ENCODE measurements at regions not wholly inside any gene's neighbourhood (a gene's known extent, or its start where the extent isn't known, plus 50 kb on each side); places are given as distances from the start of the nearest gene placed in this dataset.

DNA sequence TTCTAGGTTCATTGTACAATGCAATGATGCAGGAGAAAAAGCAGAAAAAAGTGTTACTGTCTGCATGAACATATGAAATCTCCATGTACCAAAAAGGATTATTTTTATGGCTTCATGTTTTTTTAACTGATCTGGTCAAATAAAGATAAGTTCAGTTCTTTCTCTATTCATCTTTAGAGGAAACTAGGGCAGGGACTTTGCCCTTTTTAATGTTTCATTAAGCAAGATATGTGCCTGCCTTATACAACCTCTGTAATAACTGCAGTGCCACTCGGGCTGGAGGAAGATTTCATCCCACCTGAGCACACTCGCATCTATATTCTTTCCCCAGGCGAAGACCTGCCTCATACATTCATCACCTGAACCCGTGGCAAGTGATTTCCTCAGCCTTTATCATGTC, 157.9 kb upstream of the DDX18 start:
- DNase-seq = no peak

DNA sequence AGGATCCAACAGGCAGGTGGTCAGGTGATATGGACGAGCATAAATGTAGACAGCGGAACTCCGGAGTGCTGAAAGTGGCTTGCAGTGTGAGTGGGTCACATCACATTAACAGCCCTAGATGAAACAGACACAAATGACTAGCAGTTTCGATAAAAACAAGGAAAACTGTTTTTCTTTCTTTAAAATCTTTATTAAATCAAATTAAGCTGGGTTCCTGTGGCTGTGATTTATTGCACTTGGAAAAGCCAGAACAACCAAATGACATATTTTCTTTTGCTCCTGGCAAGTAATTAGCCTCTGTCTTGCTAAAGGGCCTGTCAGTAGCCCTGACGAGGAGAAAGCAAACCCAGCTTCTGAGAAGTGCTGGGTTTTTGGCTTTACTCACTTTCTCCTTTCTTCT, 152.9 kb upstream of the DDX18 start:
- DNase-seq = no peak

DNA sequence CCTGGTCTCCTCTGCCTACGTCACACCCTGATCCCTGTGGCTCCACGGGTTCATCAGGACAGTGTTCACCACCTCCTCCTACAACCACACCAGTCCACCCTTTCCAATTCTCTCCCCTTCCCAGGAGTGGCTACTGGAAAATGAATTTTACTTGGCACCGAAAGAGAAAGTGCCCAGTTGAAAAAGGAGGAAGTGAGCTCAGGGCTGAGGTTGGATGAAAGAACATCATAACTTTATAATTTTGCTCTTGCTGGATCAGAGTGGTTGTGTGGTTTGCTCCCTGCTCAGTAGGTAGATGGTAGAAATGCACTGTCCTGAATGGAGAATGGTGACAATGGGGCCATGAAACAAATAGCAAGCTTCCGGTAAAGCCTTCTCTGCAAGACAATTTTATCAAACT, 140.3 kb upstream of the DDX18 start:
- no peak for DNase-seq

DNA sequence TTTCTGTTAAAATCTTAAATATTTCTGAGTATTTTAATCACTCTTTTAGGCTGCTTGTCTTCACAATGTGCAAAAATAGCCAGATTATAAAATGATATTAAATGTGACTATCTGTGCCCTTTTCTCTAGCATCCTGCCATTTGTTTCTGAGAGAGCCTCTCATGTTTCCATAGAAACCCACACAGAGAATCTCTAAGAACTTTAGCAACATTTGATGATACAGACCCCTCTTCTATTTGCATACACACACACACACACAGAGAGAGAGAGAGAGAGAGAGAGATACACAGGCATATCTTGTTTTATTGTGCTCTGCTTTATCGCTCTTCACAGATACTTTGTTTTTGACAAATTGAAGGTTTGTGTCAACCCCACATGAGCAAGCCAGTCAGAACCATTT, 134.5 kb upstream of the DDX18 start:
- no peak for DNase-seq

DNA sequence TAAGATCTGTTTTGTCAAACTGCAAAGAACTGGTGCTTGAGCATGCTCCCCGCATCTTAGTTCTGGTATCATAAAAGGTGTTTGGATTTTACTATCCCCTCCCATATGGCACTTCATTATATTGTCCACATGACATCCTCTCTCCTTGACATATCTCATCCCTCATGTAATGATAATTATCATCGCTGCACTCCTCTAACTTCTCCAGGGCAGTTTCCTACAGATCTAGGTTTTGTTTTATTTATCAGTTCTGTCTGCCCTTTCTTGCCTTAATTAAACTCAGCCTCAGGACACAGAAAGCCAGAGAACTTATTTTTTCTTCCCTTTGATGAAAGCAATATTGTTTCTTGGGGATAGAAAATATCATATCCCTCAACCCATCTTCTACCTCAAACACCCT, 129.6 kb upstream of the DDX18 start:
- no peak for DNase-seq

DNA sequence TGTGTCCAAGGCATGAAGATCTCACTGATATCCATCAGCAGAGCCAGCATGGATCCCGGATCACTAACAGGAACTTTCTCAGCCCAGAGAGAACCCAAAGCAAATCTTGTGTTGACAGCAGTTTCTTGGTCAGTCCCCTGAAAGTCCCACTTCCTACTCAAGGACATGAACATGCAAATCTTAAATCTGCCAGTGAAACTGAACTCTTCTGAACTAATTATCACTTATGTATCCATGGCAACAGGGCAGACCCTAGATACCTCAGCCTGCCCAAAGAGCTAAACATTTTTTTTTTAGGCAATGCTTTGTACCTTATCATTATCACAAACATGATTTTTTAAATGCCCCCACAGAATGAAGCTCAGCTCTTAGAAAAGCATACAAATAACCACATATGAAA, 127.8 kb upstream of the DDX18 start:
- no peak for DNase-seq

DNA sequence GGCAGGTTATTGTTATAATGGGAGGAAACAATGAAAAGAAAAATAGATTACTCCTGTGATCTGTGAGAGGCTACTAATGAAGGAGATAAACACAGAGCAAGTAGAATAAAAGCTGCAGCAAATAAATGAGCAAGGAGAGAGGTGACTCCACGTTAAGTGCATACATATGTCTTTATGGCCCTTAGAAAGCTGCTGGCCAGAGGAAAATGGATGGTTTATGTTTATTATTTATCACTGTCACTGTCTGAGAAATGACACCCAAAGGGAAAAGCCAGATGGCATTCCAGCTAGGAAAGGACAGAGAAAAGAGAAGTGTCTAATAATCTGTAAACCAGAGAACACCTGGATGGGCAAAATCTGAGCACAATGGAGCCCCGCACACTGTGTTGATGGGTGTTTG, 122.9 kb upstream of the DDX18 start:
- no peak for DNase-seq

DNA sequence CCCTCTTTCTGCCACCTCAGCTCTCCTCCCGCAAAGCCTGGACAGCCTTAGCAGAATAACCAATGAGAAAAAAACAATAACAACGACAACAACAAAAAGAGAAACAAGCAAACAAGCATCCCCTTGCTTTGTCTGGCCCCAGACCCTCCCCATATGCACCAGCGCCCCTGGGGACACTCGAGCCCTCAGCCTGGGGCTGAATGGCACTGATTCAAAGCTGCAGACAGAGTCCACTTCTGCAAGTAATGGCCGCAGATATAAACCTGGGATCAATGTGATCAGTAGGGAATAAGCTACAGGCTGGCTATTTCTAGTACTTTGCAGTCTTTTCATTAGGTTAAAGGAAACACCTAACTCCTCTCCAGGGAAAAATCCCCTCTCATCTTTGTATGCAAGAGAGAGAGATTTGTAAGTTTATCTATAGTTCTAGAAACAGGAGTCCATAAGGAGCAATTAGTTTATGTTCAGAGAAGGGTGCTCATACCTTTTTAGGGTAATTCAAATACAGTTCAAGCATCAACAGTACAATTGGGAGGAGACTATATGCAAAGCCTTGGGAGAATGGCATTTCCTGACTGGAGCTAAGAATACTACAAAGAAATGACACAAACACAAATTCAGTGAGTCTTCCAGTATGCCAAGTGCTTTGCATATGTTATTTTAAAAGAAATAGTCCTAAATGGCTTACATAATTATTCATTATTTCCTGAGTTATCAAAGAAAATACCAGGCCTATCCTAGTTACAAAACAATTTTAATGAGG, 122.3 kb upstream of the DDX18 start:
- DNase-seq = no peak

DNA sequence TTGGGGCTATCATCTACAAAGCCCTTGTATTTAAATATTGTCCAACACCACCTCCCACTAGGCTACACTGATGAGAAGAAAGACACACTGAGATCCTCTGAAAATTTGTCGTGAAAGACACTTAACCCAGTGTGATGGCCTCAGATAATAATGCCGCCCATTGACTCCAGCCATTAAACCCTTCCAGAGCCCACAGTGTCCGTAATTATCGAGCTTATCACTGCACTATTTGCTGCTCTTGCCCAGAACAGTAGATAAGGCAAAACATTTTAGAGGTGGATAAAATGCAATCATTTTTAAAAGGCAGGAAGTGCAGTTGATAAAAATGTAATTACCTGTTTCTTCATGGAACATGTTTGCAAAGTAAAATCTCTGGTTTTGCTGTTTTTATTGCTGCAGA, 121.3 kb upstream of the DDX18 start:
- no peak for DNase-seq

DNA sequence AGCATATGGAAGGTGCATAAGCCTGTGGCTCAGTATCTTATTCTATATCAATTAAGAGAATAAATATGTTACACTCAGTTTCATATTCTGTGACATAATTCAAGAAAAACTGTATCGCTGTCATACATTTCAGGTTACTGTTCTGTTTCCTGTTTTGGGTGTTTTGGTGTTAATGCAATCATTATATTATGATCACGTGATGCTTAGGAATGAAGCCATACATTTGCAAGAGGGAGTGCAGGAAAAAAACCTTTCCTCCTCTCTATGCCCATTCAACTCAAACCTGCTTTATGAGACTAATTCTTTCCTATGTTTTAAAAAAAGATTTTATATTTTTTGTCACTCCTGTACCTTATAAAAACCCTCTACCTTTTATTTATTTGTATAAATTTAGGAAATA, 120.8 kb upstream of the DDX18 start:
- DNase-seq = no peak

DNA sequence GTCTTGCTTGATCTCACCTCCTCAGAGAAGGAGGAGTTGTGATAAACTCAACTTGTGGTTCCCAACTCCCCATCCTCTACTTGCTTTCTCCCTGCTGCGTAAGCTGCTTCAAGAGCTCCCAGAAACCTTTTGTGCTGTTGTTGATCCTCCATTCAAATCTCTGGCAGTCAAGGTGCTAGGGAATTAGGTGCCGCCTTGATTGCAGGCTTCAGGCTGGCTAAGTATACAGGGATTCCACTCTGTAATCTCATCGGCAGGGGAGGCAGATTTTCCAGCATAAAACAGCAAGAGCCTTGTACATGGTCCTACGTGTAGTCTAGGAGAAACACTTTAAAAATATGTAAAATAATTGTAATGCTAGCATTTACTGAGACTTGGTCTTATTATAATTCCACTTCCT, 116.2 kb upstream of the DDX18 start:
- no peak for DNase-seq

DNA sequence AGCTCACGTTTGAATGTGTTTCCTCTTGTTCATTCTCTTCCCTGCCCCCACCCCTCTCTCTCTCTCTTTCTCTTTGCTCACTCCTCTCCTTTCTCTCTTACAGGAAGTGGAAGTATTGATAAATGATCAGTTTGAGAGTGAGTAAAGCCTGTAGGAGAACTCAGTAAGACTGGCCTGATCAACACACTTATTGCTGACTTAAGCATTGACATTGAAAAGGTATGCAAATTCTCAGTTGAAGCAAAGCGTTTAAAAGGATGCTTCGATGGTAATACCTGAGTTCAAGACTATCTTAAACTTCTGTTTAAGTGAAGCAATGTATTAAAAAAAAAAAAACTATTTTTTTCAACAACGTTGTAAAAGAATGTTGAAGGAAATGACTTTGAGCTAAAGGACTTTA, 115.7 kb upstream of the DDX18 start:
- DNase-seq = no peak

DNA sequence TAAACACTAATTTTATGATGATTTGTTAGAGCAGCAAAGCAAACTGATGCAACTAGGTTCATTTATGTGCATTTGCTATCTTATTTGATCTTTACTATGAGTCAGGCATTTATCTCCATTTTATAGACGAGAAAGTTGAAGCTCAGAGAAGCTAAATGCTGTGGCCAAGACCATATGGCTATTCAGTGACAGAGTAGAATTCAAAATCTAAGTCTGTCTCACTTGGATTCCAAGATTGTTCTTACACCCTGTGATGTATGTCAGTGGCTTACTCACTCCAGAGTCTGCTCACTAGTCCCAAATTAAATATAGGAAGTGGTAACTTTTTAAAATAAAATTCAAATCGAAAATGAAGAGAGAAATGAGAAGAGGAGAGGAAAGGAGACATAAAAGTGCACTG, 114.0 kb upstream of the DDX18 start:
- DNase-seq = no peak

DNA sequence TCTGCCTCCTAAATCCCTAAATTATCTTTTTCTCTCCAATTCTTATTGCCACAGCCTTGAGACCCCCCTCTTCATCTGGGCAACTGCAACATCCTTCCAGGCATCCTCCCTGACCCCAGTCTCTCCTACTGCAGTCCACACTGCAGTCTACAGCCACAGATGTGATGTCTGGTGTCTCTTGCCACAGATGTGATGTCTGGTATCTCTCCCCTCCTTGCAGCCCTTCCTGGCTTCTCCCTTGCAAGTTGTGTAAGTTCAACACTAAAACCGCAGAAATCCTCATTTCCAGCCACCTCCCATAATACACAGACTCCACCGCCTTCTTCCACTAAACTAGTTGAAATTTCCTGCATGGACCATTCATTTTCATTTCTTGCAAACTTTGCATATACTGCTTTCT, 113.1 kb upstream of the DDX18 start:
- DNase-seq = no peak

DNA sequence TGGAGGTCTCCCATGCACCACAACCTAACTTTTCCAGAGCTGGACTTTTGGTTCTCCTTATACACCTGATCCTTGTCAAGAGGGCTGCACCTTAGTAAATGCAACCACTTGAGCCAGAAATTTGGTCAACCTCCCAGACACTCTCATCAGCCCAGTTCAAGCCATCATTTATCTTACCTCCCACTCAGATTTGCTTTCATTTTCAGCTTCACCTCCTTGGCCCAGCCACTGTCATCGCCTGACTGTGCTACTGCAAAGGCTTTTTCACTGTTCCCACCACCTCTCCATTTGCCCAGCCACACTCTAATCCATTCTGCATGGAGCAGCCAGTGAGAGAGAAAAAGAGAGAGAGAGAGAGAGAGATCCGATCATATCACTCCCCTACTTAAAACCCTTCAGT, 112.4 kb upstream of the DDX18 start:
- no peak for DNase-seq

DNA sequence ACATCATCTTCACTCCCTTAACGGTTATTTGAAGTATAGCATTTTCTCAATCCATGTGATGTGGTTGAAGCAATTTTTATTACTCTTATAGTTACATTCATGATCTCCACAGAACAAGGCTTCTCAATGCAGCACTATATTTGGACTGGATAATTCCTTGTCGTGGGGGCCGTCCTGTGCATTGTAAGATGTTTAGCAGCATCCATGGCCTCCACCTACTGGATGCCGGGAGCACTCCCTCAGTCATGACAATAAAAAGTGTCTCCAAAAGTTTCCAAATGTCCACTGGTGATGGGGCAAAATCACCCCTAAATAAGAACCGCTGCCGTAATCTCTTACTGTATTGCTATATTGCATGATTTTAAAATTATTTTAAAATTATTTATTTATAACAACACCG, 110.6 kb upstream of the DDX18 start:
- no peak for DNase-seq

DNA sequence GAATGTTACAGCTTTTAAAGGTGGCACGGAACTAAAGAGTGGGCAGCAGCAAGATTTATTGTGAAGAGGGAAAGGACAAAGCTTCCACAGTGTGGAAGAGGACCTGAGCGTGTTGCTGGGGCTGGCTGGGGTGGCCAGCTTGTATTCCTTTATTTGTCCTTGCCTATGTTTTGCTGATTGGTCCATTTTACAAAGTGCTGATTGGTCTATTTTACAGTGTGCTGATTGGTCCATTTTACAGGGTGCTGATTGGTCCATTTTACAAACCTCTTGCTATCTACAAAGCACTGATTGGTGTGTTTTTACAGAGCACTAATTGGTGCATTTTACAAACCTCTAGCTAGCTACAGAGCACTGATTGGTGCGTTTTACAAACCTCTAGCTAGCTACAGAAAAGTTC, 109.7 kb upstream of the DDX18 start:
- DNase-seq = no peak

DNA sequence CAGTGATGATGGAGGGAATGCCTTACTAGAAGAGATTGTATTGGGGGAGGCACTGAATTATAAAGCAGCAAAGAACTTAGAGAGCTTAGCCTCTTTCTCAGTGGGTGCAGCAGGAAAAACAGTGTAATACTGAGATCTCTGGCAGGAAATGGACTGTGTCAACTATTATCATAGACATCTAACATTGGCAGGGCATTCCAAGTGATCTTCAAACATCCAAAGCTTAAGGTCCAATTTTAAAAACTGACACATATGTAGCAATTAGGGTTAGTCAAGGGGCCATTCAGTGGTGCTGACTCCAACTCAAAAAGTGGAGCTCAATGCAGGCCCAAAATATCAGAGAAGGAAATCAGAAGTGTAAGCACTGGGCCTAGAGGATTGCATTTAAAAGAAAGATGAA, 106.6 kb upstream of the DDX18 start:
- no peak for DNase-seq

DNA sequence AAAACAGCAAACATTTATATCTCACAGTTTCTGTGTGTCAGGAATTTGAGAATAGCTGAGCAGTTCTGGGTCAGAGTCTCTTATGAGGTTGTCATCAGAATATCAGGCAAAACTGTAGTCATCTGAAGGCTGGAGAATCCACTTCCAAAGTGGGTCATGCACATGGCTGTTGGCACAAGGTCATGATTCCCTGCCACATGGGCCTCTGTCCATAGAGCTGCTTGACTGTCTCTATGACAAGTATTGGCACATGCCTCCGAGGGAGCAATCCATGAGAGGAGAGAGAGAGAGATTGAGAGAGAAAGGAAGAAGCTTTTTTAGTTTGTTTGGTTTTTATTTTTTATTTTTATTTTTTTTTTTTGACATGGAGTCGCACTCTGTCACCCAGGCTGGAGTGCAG, 101.8 kb upstream of the DDX18 start:
- DNase-seq = no peak

DNA sequence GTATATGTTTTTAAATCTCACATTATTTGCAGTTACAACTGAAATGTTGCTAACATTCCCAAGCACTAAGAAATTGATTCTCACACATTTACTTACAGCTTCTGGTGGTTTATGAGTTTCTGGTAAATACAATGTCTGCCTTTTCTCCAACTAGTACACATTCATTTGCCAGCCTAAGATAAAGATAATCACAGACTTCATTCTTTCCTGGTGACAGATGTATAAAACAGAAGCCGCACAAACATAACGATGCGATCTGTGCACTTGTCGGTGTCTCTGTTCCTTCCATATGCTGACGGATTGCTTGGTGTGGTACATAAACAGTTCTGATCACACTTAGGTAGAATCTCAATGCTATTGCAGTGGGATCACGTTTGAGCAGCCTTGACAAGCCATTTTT, 100.4 kb upstream of the DDX18 start:
- no peak for DNase-seq

DNA sequence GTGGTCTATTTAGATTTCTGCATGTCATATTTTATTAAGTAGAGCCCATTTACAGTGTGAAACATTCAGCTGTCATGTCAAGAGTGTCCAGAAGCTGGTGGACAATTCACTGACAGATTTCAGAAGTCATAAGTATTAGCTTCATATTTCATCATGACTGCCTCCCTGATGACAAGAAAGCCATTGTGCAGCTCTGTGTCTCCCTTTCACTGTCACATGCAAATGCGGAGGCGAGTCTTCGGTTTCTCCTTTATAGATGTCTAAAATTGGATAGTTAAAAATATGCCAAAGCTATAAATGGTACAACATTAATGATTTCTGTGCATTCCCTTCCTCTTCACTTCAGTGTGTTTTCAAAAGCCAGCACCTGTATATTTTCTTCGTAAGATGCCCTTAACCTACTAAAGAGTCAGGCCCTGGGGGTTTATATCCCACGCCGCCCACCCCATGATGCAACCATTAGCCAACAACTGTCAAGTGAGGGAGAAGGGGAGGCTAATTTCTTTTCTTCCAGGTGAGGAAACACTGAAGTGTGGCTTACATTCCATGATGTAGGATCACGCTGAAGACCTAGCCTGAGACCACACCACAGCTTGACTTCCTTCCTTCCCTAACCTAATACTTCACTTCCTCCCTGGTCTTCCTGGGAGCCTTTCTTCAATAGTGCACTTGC, 99.6 kb upstream of the DDX18 start:
- DNase-seq = no peak

DNA sequence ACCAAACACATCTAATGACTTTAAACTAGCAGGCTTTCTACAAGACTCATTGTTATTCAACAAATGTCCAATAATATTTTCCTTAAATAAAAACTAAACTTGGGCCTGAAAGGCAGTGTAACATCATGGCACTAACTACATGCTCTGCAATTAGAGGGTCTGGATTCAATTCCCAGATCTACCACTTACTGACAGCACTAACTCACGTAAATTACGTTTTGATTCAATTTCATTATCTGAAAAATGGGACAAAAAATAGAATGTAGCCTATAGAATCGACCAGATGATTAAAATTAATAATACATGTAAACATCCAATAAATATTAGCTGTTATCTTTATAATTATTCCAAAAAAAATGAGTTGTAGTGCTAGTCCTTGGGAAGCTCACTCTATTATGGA, 98.0 kb upstream of the DDX18 start:
- no peak for DNase-seq

DNA sequence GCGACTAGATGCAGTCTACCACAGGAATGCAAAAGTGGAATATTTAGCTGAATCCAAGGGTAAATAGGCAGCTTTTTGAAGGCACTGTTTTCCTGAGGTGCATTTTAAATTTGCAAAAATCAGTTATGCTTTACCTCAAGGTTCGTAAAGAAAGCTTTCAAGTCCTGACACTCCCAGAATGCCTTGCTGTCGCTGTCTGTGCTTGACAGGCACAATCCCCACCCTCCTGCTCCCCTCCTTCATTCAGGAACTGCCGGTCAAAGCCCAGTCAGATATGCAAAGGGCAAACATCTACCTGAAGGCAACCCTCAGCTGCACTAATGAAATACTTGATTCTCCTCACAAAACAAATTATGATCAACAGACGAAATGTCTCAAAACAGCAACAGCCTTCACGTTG, 97.4 kb upstream of the DDX18 start:
- DNase-seq = no peak

DNA sequence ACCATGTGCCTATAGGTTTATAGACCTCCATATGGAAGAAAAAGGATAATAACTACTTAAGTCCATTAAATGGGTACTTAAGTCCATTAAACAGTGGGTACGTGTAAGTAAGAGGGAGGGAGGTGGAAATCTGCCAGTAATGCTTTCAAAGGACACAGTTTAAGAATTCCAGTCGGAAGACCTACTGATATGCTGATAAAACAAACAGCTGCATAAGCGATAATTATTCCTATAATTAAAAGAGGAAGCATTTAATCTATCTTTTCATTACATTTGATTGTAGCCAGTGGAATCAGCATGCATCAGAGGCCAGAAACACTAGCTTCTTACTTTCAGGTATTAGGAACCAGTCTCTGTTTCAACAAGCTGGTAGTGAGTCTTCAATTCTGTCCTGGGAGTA, 96.4 kb upstream of the DDX18 start:
- no peak for DNase-seq

DNA sequence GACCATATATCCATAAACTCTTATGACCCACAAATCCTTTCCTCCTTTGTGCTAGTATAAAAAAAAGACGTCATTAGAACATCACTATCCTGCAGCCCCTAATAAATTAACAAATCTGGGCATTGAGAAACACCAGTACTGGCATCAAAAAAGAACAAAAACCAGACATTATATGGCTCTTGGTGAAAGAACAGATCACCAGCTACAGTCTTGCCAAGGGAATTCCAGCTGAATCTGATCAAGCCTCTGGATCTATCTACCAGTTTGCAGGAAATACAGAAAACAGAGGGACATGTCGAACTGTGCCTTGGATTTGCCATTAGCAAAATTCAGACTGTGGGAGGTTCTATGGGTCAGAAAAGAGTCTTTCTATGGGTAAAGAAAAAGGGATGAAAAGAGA, 93.7 kb upstream of the DDX18 start:
- DNase-seq = no peak

All from occipital lobe (tissue), 1 donor.